ENCODE measurements at regions not wholly inside any gene's neighbourhood (a gene's known extent, or its start where the extent isn't known, plus 50 kb on each side); places are given as distances from the start of the nearest gene placed in this dataset.

- TF ChIP-seq, protein P1, sequence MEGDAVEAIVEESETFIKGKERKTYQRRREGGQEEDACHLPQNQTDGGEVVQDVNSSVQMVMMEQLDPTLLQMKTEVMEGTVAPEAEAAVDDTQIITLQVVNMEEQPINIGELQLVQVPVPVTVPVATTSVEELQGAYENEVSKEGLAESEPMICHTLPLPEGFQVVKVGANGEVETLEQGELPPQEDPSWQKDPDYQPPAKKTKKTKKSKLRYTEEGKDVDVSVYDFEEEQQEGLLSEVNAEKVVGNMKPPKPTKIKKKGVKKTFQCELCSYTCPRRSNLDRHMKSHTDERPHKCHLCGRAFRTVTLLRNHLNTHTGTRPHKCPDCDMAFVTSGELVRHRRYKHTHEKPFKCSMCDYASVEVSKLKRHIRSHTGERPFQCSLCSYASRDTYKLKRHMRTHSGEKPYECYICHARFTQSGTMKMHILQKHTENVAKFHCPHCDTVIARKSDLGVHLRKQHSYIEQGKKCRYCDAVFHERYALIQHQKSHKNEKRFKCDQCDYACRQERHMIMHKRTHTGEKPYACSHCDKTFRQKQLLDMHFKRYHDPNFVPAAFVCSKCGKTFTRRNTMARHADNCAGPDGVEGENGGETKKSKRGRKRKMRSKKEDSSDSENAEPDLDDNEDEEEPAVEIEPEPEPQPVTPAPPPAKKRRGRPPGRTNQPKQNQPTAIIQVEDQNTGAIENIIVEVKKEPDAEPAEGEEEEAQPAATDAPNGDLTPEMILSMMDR (IDR thresholded peaks at IDR 0.05): no peak
- TF ChIP-seq, protein P2, sequence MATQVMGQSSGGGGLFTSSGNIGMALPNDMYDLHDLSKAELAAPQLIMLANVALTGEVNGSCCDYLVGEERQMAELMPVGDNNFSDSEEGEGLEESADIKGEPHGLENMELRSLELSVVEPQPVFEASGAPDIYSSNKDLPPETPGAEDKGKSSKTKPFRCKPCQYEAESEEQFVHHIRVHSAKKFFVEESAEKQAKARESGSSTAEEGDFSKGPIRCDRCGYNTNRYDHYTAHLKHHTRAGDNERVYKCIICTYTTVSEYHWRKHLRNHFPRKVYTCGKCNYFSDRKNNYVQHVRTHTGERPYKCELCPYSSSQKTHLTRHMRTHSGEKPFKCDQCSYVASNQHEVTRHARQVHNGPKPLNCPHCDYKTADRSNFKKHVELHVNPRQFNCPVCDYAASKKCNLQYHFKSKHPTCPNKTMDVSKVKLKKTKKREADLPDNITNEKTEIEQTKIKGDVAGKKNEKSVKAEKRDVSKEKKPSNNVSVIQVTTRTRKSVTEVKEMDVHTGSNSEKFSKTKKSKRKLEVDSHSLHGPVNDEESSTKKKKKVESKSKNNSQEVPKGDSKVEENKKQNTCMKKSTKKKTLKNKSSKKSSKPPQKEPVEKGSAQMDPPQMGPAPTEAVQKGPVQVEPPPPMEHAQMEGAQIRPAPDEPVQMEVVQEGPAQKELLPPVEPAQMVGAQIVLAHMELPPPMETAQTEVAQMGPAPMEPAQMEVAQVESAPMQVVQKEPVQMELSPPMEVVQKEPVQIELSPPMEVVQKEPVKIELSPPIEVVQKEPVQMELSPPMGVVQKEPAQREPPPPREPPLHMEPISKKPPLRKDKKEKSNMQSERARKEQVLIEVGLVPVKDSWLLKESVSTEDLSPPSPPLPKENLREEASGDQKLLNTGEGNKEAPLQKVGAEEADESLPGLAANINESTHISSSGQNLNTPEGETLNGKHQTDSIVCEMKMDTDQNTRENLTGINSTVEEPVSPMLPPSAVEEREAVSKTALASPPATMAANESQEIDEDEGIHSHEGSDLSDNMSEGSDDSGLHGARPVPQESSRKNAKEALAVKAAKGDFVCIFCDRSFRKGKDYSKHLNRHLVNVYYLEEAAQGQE (IDR thresholded peaks at IDR 0.05; ENCODE audit: insufficient read depth in 1 of 2, low read depth in 2 of 2, low read length in 1 of 2): no peak
- no peak for TF ChIP-seq SIN3A (IDR thresholded peaks at IDR 0.05; ENCODE audit: borderline replicate concordance, insufficient read depth, low read depth, low read length)
Measured at GRCh38 chr4:77235289-77235854, 78.4 kb downstream of the CCNG2 start.

Data from Panc1 (cell line).